Sigmoid colon (tissue), 4 donors: ENCODE measurements at regions not wholly inside any gene's neighbourhood (a gene's known extent, or its start where the extent isn't known, plus 50 kb on each side); places are given as distances from the start of the nearest gene placed in this dataset.

ENCODE experiments used
- CTCF ChIP-seq, 4 experiments: fragments of 450-650 bp in 3 of 4; fragments of 200-600 bp in 1 of 4; IDR thresholded peaks; one replicate each; pipeline ENCODE4 v1.5.1; 2016 to 2019; ENCODE audit warnings: antibody characterized with exemption in 4 of 4, mild to moderate bottlenecking in 3 of 4, moderate library complexity in 2 of 4
- POLR2AphosphoS5 ChIP-seq, 4 donors: sonication (generic); formaldehyde crosslinking; IDR thresholded peaks; one replicate each; pipeline ENCODE4 v1.6.1; 2017; ENCODE audit warnings: antibody characterized with exemption in 4 of 4

DNA sequence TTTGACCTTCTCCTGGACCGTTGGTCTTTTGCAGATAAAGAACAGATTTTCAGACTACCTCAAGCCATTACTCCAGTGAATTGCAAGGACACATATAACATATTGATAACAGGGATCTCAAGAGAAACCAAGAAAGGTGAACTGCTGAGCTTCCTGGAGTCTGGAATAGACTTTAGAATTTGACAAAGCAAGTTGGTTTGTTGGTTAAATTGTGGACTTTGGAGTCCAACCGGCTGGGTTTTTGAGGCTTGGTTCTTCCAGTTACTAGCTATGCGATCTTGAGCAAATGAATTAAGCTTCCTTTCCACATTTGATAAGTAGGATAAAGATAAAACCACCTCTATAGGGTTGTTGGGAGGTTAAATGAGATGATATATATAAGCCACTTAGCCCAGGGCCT lies 233.1 kb downstream of the SHQ1 start:
- TF ChIP-seq CTCF (IDR thresholded peaks at IDR 0.05) (no peak), POLR2AphosphoS5 (IDR thresholded peaks at IDR 0.05) (no peak)
